Fibroblast of skin of back (primary cell): ENCODE measurements at regions not wholly inside any gene's neighbourhood (a gene's known extent, or its start where the extent isn't known, plus 50 kb on each side); places are given as distances from the start of the nearest gene placed in this dataset.
"Not testable (repeated sequence)": the region's sequence is repeated elsewhere in the genome, so short reads cannot be mapped to it uniquely, and the experiment has no call there.

Experiments
- DNase-seq: peaks from one replicate; pipeline ENCODE4 v3.0.0-alpha.2; 2013

- no peak for DNase-seq
Observed at GRCh38 chr4:188437535-188437934, 298.3 kb downstream of the TRIML1 start.

- DNase-seq: not testable (repeated sequence)
Observed at GRCh38 chr4:188438391-188438824, 299.2 kb downstream of the TRIML1 start.

GRCh38 chr4:188439641-188440311 lies 300.5 kb downstream of the TRIML1 start:
- DNase-seq: peak; percentile 60

GRCh38 chr4:188444500-188444899 lies 305.3 kb downstream of the TRIML1 start:
- DNase-seq: no peak

- DNase-seq: peak; percentile 25
Observed at GRCh38 chr4:188448996-188449395, 309.8 kb downstream of the TRIML1 start.

GRCh38 chr4:188450571-188450970 lies 311.3 kb downstream of the TRIML1 start:
- DNase-seq: no peak

- no peak for DNase-seq
Observed at GRCh38 chr4:188452097-188452496, 312.9 kb downstream of the TRIML1 start.

GRCh38 chr4:188454575-188454974 lies 315.3 kb downstream of the TRIML1 start:
- DNase-seq: no peak

GRCh38 chr4:188455062-188455752 lies 316.0 kb downstream of the TRIML1 start:
- no peak for DNase-seq

GRCh38 chr4:188459381-188459780 lies 320.1 kb downstream of the TRIML1 start:
- DNase-seq: no peak

GRCh38 chr4:188463909-188464308 lies 324.7 kb downstream of the TRIML1 start:
- DNase-seq: no peak

- no peak for DNase-seq
Observed at GRCh38 chr4:188466001-188466400, 326.8 kb downstream of the TRIML1 start.

GRCh38 chr4:188484256-188484655 lies 345.0 kb downstream of the TRIML1 start:
- DNase-seq: no peak

GRCh38 chr4:188485906-188486305 lies 346.7 kb downstream of the TRIML1 start:
- DNase-seq: no peak

GRCh38 chr4:188492886-188493285 lies 353.6 kb downstream of the TRIML1 start:
- DNase-seq: no peak

GRCh38 chr4:188495169-188495568 lies 355.9 kb downstream of the TRIML1 start:
- DNase-seq: no peak

- DNase-seq: no peak
Observed at GRCh38 chr4:188511431-188511830, 372.2 kb downstream of the TRIML1 start.

- DNase-seq: no peak
Observed at GRCh38 chr4:188532751-188533150, 393.5 kb downstream of the TRIML1 start.

GRCh38 chr4:188534297-188534696 lies 395.1 kb downstream of the TRIML1 start:
- DNase-seq: no peak

- DNase-seq: no peak
Observed at GRCh38 chr4:188534917-188535316, 395.7 kb downstream of the TRIML1 start.

- no peak for DNase-seq
Observed at GRCh38 chr4:188536826-188537225, 397.6 kb downstream of the TRIML1 start.

GRCh38 chr4:188550296-188550695 lies 411.1 kb downstream of the TRIML1 start:
- DNase-seq: peak; percentile 52

- peak; percentile 28 for DNase-seq
Observed at GRCh38 chr4:188551156-188551555, 411.9 kb downstream of the TRIML1 start.

- DNase-seq: no peak
Observed at GRCh38 chr4:188552741-188553275, 413.6 kb downstream of the TRIML1 start.
